Frontal cortex (tissue), 3 donors: ENCODE measurements at regions not wholly inside any gene's neighbourhood (a gene's known extent, or its start where the extent isn't known, plus 50 kb on each side); places are given as distances from the start of the nearest gene placed in this dataset.

Experiments
- DNase-seq, 2 donors: peaks; one replicate each; pipeline ENCODE4 v3.0.0; 2012; ENCODE audit warnings: low spot score in 2 of 2
- FAIRE-seq: peaks from 2 replicates; lab custom pipeline; 2012; peaks lifted over from hg19 to GRCh38; lab: Jason Lieb, UNC
- donor health status: control.
- donor health status: control.
- donor health status: control.

DNA sequence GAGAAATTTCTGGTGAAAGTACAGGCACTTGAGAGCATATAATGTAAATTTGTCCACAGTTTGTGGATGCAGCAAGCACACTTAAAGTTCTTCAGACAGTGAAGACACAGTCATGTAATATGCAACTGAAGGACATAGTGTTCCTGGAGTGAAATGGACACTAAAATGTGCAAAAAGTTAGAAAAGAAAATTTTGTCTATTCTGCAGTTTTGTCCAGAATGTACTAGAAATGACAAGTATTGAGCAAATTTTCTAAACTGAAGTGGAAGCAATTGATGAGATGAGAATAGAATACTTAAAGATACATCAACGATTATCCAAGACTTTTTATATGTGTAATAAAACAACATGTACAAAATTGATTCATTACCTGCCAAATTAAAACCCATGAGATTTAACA lies 647.0 kb upstream of the IMPG1 start:
- FAIRE-seq (no peak), DNase-seq (no peak)

DNA sequence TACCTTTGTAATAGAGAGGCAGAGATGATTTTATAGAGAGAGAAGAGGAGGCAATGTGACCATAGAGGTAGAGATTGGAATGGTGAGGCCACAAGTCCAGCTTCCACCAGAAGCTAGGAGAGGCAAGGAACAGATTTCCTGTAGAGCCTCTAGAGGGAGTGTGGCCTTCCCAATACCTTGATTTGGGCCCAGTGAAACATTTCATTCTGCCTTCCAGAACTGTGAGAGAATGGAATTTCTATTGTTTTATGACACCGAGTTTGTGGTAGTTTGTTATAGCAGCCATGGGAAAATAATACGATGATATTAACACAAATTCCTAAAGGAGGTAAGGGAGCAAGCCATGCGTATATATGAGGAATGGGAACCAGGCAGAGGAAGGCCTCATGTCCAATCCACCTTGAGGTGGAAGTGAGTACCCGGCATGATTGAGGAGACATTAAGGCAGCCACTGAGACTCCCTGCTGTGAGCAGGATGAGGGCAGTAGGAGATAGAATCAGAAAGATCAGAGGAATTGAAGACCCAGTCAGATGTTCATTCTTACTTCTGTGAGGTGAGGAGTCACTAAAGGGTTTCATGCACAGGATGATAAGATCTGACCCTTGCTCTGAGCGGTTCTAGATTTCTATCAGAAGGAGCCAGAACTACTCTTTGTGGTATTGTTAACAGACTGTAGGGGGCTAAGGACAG lies 636.3 kb upstream of the IMPG1 start:
- DNase-seq (no peak), FAIRE-seq (no peak)

DNA sequence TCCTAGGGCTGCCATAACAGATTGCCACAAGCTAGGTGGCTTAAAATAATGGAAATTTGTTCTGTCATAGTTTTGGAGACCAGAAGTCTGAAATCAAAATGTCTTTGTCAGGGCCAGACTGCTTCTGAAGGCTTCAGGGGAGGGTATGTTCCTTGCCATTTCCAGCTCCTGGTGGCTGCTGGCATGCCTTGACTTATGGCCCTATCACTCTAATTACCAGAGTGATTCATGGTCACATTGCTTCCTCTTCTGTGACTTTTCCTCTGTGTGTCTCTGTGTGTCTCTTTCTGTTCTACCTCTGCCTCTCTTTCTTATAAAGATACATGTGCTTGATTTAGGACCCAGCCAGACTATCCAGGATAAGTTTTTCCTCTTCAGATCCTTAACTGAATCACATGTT lies 635.2 kb upstream of the IMPG1 start:
- FAIRE-seq (no peak), DNase-seq (no peak)

DNA sequence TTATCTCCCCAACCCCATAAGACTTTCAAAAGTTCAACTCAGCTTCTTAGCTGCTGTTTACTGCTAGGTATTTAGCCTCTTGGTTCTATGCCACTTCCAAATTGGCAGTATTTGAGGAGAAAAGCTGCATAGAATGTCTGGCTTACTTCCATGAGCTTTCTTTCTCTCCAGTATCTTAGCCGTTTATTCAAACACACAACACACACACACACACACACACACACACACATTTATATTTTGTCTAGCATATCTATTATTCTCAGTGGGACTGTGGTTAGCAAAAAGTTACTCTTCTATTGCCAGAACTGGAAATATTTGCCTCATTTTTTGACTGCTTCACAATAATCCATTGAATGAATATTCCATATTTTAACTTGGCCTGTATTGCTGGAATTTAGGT lies 634.2 kb upstream of the IMPG1 start:
- FAIRE-seq (no peak), DNase-seq (no peak)

DNA sequence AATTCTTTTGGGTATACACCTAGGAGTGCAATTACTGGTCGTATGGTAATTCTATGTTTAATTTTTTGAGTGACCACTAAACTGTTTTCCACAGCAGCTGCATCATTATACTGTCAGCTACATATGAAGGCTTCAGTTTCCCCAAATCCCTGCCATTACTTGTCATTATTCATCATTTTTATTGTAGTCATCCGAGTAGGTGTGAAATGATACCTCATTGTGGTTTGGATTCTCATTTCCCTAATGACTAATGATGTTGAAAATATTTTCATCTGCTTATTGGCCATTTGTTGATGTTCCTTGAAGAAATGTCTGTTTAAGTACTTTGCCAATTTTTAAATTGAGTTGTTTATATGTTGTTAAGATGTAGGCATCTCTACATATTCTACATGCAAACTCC lies 633.6 kb upstream of the IMPG1 start:
- FAIRE-seq, result no peak
- no peak for DNase-seq

DNA sequence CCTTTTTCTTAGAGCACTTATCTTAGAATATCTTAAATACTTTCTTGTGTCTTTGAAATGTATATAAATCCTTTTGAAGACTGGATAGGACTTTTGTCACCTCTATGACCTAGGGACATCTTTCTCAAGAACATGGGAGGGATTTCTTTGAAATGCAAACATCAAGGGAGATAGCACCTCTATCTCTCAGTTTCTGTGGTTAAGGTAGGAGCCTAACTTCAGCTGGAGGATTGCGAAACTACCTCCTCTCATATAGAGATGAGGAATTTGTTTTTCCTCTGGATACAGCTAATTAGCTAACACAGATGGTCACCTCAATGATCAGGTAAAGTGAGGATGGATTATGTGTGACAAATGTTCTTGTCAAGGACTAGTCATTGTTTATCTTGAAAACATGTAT lies 631.3 kb upstream of the IMPG1 start:
- DNase-seq (no peak), FAIRE-seq (no peak)

DNA sequence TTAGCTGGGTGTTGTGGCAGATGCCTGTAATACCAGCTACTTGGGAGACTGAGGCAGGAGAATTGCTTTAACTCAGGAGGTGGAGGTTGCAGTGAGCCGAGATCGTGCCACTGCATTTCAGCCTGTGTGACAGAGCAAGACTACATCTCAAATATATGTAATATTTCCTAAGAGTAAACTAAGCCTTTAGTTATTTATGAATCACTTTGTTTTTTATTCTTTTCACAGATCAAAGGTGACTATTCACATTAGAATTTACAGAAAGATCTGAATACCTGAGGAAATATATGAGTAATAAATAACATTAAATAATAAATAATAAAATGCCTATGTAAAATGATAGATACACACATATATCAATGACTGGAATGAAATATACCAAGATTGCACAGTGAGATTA lies 630.8 kb upstream of the IMPG1 start:
- DNase-seq (no peak), FAIRE-seq (no peak)

DNA sequence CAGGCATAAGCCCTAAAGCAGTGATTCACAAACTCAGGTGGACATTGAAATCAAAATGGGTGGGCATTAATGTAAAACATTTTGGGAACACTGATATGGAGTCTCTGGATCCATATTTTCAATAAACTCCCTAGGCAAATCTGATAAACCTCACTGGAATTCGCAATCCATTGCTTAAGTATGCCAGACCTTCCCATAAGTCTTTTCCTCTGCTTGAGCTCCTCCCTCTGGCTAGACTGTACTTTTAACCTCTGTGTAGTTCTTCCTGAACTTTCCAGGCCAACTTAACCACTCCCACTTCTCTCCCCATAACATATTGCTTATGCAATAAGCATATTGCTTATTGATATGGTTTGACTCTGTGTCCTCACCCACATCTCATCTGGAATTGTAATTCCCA lies 629.7 kb upstream of the IMPG1 start:
- no peak for FAIRE-seq
- no peak for DNase-seq

DNA sequence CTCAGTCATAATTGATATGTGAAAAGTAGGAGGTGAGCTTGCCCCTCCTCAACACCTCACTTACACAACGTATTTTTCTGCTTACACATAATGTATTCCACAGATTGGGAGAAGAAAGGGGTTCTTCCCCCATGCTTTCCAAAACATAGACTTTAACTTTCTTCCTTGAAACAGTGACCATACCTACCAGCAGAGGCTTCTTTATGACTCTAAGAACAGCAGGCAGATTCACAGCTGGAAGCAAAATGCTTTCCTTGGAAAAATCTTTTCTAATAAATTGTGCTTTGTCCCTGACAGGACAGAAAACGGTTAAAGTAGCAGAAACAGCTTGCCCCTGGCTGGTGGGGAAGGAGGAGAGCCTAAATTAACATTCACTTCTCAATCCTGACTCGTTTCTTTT lies 629.1 kb upstream of the IMPG1 start:
- no peak for DNase-seq
- FAIRE-seq, result no peak

DNA sequence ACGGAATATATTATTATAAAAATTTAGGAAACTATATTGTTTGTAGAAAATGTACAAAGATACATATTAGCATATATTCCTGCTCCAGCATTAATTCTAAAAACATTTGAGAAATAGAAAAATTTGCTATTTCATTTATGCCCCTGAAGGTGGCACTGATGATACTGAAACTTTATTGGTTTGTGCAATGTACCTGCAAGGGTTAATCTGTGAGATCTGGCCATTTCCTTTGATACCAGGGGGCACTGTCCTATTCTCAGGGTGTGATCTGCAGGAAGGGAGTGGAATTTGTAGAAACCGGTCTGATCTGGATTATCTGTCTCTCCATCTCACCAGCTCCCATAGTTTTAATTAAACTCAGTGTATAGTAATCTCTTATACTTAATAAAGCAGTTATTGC lies 625.1 kb upstream of the IMPG1 start:
- FAIRE-seq (no peak), DNase-seq (no peak)

DNA sequence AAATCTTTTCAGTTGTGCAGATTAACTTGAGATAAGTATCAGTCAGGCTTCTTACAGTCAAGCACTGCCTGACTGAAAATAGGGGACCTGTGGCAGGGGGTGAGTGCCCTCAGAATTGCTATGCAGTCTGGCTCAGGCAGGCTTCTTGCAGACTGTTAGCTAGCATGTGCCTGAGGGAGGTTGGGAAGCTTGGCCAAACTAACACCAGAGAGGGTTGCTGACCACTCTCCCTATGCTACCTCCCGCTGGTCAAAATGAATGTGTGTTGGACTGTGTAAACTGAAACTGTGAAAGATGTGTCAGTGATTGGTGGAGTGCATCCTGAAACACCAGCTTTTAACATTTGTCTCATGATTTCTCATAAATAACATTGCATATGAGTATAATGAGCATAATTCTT lies 622.3 kb upstream of the IMPG1 start:
- no peak for FAIRE-seq
- no peak for DNase-seq

DNA sequence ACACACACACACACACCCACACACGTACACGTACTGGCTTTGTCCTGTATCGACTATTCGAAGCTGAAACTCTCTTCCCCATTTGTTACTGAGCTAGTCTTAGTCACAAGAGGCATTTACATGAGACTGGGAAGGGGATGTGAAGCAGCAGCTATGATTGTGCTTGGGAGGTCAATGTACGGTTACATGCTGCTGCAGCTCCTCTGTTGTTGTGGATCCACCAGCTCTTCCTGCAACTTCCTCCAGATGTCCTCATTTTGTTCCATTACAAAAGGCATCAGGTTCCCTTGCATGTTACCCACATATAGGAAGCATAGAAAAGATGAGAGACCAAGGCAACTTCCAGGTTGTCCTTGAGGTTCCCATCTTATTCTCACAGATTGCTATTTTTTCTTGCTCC lies 612.4 kb upstream of the IMPG1 start:
- DNase-seq (no peak), FAIRE-seq (no peak)

DNA sequence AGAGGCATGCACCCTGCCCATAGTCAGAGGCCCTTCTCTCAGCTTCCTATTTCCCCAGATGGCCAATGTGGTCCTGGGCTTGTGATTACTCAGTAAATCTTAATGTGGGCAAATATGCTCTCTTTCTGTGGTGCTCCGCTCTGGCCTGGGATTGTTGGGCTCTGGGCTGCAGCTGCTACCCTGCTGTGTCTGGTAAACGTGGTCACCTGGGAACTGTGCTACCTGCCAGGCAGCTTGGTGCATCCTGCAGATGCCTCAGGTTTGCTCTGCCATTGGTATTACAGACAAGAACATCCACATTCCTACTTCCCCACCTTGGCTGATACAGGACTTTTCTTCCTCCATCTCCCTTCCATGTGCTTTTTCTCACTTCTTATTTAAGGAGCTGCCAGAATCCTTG lies 611.5 kb upstream of the IMPG1 start:
- no peak for FAIRE-seq
- no peak for DNase-seq

DNA sequence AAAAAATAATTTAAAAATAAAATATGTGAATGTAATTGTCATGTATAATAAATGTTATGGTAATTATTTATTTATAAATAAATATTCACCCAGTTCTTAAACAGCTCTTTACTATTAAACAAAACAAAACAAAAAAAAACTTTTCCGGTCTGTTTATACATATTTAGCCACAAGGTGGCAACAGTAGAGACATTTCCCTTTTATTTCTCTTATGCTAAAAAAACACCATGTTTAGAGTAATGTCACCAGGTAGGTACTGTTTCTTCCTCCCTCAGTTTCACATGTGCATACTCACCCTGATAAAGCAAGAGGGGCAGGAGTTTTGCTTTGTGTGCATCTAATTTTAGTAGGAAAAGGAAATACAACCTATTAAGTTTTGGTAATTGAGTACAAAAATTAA lies 610.4 kb upstream of the IMPG1 start:
- no peak for FAIRE-seq
- no peak for DNase-seq

DNA sequence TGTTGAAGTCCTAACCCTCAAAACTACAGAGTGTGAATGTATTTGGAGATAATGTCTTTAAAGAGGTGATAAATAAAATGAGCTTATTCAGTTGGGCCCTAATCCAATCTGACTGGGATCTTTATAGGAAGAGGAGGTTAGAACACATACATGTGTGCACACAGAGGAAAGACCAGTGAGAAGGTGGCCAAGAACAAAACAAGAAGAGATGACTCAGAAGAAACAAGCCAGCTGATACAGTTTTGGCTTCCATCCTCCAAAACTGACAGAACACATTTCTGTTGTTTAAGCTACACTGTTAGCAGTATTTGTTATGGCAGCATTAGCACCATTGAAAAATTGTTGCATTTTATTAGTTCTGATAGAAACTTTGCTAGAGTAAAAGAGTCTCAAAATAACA lies 609.3 kb upstream of the IMPG1 start:
- no peak for FAIRE-seq

DNA sequence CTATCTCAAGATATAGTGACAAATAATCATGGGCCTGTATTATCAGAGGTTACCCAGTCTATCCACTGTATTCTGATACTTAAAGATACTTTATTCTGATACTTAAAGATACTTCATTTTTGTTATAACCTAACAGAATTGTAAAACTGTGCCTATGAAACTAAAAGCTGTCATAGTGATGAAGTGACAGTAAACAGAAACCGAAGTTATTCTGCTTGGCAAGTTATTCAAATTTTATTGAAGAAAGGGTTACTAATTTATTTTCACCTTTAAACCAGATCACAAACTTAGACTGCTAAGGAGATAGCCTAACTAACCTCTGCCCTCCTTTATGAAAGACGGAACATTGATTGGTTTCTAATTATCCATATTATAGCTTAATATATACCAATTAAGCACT lies 604.6 kb upstream of the IMPG1 start:
- DNase-seq, result no peak
- FAIRE-seq, result no peak

More for the DNA sequence above, 609.3 kb upstream of the IMPG1 start:
- no peak for DNase-seq

DNA sequence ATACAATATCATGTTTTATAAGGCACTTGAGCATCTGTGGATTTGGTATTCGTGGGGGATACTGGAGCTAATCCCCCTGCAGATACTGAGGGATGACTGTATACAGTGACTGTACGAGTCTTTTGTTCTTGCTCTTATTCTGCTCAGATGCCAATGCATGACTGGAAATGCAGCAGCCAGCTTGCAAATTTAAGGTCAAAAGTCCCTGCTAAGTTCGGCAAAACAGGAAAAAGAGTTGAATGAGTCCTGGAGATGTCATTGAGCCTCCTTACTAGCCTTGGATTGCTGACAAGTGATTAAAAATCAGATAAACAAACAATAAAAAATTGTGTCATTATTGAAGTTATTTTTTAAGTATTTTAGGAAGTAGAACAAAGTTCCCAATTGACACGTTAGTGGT lies 599.3 kb upstream of the IMPG1 start:
- no peak for DNase-seq
- FAIRE-seq, result no peak

DNA sequence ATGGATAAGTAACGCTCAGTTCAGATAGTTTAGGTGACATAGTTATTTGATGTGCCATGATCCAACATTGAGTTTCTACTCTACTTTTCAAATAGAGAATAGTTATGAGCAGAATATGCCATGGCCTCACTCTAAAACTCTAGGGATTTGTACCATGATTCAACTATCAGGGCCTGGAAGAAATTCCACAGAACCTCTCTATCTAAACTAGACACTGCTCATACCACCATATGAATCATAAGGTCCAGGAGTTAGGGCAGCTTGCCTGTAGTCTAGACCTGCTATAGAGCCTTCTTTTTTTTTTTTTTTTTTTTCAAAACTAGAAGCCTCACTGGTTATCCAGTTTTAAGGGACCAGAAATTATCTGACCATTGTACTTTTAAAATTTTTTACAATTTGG lies 571.8 kb upstream of the IMPG1 start:
- DNase-seq (no peak), FAIRE-seq (no peak)

DNA sequence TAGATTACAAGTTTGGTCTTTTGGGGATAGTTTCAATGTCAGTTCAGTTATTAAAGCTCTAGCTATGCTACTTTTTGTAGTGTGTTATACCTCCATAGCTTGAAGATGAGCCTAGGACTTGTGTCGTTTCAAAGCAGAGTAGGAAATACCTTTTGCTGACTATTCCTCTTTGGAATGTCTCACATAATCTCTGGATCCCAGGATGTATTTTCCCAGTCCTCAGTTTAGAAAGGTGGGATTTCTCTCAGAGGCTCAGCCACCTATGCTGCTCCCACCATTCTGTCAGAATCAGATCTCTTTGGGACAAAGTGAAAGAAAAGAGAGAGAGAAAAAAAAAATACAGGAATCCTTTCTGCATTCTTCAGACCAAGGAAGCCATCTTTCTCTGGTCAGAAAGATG lies 567.5 kb upstream of the IMPG1 start:
- no peak for DNase-seq
- FAIRE-seq, result no peak

DNA sequence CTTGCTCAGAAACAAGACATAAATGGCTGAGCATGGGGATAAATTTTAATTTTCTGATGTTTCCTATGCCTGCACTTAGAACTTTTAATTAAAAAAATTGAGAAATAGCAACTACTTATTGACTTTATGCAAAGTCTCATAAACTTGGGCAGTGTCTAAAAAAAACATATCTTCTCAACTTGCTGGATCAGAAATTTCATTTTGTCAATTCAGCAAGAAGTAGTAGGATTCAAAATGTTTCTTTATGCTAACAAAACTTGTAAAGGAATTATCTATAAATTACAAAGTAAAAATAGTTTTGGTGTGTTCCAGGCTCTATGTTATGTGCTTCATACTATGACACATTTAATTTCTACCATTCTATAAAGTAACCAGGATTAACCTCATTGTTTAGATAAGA lies 562.2 kb upstream of the IMPG1 start:
- no peak for DNase-seq
- FAIRE-seq, result no peak

DNA sequence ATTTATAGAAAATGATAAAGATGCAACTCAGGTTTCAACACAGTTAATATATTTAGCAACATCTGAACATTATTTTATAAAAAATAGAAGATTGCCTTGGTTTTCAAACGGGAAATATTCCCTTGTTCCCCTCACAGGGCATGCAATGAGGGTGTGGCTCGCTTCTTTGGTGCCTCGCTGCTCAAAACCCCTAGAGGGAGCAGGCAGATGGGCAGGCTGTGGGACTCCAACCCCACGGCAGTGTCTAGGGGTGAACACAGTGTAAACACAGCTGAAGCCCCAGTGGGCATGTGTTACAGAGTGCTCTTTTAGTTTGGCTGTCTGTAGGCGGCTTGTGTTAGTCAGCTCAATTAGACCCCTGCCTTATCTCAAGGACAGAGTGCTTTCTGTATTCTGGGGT lies 560.8 kb upstream of the IMPG1 start:
- no peak for FAIRE-seq
- no peak for DNase-seq

DNA sequence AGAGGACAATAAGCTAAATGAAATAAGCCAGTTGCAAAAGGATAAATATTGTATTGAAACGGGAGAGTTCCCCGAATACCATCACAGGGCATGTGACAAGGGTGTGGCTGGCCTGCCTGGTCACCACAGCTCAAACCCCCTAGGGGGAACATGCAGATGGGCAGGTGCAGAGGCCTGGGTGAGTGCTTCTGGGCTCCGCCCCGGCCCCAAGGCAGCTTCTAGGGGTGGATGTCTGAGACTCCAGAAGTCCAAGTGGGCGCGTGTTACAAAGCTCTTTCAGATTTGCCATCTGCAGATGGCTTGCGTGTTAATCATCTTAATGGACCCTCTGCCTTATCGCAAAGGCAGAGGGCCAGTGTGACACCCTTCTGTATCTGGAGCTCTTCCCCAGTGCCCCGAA lies 559.2 kb upstream of the IMPG1 start:
- FAIRE-seq, result no peak
- DNase-seq, result no peak

DNA sequence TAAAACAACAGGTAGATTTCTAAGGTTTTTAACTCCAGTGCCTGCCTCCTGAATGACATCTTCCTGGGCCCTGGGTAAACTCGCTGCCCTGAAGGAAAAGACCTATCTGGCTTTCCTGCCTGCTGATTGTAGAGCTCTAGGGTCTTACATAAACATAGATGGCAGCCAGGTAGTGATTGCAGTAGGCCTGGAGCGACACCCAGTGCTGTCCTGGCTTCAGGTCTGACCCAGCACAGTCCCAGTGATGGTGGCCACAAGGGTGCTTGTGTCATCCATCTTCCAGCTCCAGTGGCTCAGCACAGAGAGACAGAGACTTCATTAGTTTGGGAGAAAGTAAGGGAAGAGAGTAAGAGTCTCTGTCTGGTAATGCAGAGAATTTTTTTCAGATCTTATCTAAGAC lies 542.9 kb upstream of the IMPG1 start:
- FAIRE-seq, result no peak

More for the DNA sequence above, 542.9 kb upstream of the IMPG1 start:
- no peak for DNase-seq
